BLaER1 (cell line): ENCODE measurements at regions not wholly inside any gene's neighbourhood (a gene's known extent, or its start where the extent isn't known, plus 50 kb on each side); places are given as distances from the start of the nearest gene placed in this dataset.

Source experiments
- H3K27ac ChIP-seq: shearing (Covaris generic); formaldehyde crosslinking; 2 replicates; pipeline ENCODE4 v1.8.1; 2022
- H3K27me3 ChIP-seq: shearing (Covaris generic); formaldehyde crosslinking; 2 replicates; pipeline ENCODE4 v1.8.1; 2022
- H3K36me3 ChIP-seq: shearing (Covaris generic); formaldehyde crosslinking; 2 replicates; pipeline ENCODE4 v1.8.1; 2022
- H3K4me1 ChIP-seq: shearing (Covaris generic); formaldehyde crosslinking; 2 replicates; pipeline ENCODE4 v1.8.1; 2022
- H3K4me2 ChIP-seq: shearing (Covaris generic); formaldehyde crosslinking; 2 replicates; pipeline ENCODE4 v1.8.1; 2022
- H3K4me3 ChIP-seq: shearing (Covaris generic); formaldehyde crosslinking; 2 replicates; pipeline ENCODE4 v1.8.1; 2022
- H3K9ac ChIP-seq: shearing (Covaris generic); formaldehyde crosslinking; 2 replicates; pipeline ENCODE4 v1.8.1; 2022
- H3K9me3 ChIP-seq: shearing (Covaris generic); formaldehyde crosslinking; 2 replicates; pipeline ENCODE4 v1.8.1; 2022
- H4K20me1 ChIP-seq: shearing (Covaris generic); formaldehyde crosslinking; 2 replicates; pipeline ENCODE4 v1.8.1; 2022
- Cebpa-rat ChIP-seq: shearing (Covaris generic); IDR thresholded peaks from 2 replicates; pipeline ENCODE4 v1.8.1; 2022

DNA sequence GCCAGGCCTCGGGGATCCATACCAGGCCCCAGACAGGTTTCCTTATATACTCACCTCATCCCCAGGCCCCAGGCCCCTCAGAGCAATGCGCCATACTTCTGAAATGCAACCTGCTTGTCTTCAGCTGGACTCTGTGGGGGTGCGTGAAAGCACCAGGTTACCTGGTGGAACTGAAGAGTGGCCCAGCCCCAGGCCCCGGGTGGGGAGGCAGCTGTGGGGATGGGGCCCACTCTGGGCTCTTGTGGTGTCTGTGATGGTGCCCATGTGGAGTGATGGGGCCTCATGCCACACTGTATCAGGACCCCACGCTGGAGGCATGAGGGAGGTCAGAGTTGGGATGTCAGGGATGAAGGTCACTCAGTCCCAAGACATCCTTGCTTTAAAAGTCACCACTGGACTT, 999.0 kb downstream of the BRD1 start:
- peaks cover 30% of the 10 kb centered on the region for H3K9me3 ChIP-seq
- H3K36me3 ChIP-seq: no peaks in the 10 kb centered on the region
- H3K9ac ChIP-seq: no peak overlapping the region
- no peaks in the 10 kb centered on the region for H3K4me1 ChIP-seq
- TF ChIP-seq Cebpa-rat: no peak
- H3K27me3 ChIP-seq: no peaks in the 10 kb centered on the region
- no peaks in the 10 kb centered on the region for H4K20me1 ChIP-seq
- no peak overlapping the region for H3K27ac ChIP-seq
- no peak overlapping the region for H3K4me3 ChIP-seq
- no peak overlapping the region for H3K4me2 ChIP-seq

DNA sequence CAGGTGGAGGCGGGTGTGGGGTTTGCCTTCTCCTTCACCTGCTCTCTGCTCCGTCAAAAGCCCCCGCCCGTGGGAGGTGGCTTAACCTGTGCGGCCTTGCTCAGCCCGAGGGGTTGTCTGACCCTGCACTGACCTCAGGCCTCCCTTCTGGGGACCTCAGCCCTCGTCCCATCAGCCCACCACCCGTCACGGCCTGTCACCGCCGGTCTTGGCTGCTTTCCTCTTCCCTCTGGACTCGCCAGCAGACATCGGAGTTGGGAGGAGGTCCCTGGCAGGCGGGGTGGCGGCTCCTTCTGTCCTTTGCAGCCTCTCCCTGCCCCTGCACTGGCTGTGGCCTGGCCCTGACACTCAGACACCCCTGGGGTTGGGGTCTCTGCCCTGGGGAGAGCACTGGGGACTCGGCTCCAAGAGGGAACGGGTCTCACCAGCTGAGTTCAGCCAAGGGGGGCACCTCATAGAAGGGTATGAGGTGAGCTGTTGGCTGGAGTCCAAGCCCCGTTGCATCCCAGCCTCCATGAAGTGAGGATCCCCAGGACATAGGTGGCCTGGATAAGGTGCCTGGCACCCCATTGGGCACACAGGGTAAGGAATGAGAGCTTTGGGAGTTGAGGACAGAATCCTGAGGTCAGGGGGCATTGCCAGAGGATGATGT, 999.6 kb downstream of the BRD1 start:
- H3K27me3 ChIP-seq: no peaks in the 10 kb centered on the region
- no peak overlapping the region for H3K9ac ChIP-seq
- no peak overlapping the region for H3K4me3 ChIP-seq
- H3K36me3 ChIP-seq: no peaks in the 10 kb centered on the region
- no peak overlapping the region for H3K27ac ChIP-seq
- no peaks in the 10 kb centered on the region for H4K20me1 ChIP-seq
- H3K4me2 ChIP-seq: no peak overlapping the region
- no peak for TF ChIP-seq Cebpa-rat
- H3K4me1 ChIP-seq: no peaks in the 10 kb centered on the region
- peaks cover 27% of the 10 kb centered on the region for H3K9me3 ChIP-seq

DNA sequence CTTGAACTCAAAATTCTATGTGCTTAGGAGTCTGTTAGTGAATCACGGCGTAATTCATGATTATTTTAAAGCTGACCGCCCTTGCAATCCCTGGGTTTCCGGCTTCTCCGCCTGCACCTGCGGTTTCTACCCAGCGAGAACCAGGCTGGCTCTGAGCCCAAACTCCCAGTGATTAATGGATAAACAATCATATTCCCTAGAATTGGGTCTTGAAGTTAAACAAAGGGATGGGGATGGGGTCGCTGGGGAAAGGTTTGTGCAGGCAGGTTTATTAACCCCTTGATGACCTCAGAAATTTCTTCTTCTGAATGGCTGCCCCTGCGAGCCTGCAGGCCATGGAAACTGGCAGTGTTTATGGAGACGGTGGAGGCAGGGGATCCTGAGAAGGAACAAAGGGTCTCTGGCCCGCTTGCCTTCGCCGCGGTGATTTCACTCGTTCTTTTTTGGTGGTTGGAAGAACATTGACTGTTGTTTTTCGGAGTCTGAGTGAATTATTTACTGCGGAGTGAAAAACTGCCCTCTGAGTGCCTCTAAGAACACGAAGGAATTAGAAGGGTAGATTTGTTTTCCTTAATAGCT, 1000.3 kb downstream of the BRD1 start:
- Histone ChIP-seq H3K4me1 (no peaks in the 10 kb centered on the region), H3K9ac (no peak overlapping the region), H3K27me3 (no peaks in the 10 kb centered on the region), H3K36me3 (no peaks in the 10 kb centered on the region), H3K4me3 (no peak overlapping the region), H4K20me1 (no peaks in the 10 kb centered on the region), H3K27ac (no peak overlapping the region), H3K4me2 (no peak overlapping the region), H3K9me3 (peaks cover 21% of the 10 kb centered on the region)
- no peak for TF ChIP-seq Cebpa-rat

DNA sequence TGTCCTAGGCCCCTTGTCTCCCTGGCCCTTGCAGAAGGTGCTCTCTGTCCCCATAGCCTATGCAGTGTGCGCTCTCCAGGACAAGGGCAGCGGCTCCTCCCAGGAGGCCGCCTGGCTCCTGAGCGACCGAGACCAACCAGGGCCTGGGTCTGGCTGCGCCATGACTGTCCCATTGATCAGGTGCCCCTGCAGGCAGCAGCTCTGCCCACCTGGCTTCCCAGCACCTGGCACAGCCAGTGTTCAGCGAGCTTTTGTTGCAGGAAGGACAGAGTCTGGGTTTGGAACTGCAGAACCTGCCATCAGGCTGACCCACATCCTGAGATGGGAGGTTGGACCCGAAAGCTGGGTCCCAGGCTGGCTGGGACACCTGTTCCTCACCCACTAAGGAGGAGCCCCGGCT, 1001.1 kb downstream of the BRD1 start:
- Histone ChIP-seq H3K4me3 (no peak overlapping the region), H3K9ac (no peak overlapping the region), H3K9me3 (peaks cover 14% of the 10 kb centered on the region), H4K20me1 (no peaks in the 10 kb centered on the region), H3K27ac (no peak overlapping the region), H3K27me3 (no peaks in the 10 kb centered on the region), H3K36me3 (no peaks in the 10 kb centered on the region), H3K4me2 (no peak overlapping the region), H3K4me1 (no peaks in the 10 kb centered on the region)
- no peak for TF ChIP-seq Cebpa-rat

DNA sequence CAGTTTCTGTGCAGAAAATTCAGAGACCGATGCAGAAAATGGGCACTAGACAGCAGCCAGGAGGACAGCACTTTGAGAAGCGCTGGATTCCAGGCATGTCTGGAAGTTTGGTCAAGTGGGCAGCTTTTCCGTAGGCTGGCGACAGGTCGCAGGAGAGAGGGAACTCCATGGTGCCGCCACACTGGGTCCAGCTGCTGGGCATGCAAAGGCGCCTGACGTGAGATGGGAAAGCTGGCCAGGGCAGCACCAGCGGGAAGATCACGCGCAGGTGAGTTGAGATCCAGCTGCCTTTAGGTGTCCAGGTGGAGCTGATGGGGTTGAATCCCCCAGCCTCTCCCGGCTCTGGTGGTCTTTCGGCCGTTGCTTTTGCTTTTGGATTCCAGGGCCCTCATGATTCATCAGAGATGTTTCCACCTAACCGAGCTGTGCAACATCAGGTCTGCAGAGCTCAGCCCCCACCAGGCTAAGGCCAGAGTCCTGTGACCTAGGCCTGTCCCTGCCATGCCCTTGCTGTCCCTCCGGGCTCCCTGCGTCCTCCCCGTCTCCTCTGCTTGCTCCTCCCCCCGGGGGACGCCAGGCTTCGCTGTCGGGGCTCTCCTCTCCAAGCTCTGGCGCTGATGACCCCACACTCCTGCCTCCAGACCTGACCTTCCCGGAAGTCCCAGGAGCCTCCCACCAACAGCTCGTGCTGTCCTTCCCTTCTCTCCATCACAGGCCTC, 1001.7 kb downstream of the BRD1 start:
- H3K4me3 ChIP-seq: no peak overlapping the region
- H3K9me3 ChIP-seq: peaks cover 8% of the 10 kb centered on the region; the same call in 1 of the 2 replicates
- H4K20me1 ChIP-seq: no peaks in the 10 kb centered on the region
- no peak overlapping the region for H3K27ac ChIP-seq
- H3K4me1 ChIP-seq: no peaks in the 10 kb centered on the region
- H3K27me3 ChIP-seq: no peaks in the 10 kb centered on the region
- no peak for TF ChIP-seq Cebpa-rat
- no peaks in the 10 kb centered on the region for H3K36me3 ChIP-seq
- H3K9ac ChIP-seq: no peak overlapping the region
- no peak overlapping the region for H3K4me2 ChIP-seq

DNA sequence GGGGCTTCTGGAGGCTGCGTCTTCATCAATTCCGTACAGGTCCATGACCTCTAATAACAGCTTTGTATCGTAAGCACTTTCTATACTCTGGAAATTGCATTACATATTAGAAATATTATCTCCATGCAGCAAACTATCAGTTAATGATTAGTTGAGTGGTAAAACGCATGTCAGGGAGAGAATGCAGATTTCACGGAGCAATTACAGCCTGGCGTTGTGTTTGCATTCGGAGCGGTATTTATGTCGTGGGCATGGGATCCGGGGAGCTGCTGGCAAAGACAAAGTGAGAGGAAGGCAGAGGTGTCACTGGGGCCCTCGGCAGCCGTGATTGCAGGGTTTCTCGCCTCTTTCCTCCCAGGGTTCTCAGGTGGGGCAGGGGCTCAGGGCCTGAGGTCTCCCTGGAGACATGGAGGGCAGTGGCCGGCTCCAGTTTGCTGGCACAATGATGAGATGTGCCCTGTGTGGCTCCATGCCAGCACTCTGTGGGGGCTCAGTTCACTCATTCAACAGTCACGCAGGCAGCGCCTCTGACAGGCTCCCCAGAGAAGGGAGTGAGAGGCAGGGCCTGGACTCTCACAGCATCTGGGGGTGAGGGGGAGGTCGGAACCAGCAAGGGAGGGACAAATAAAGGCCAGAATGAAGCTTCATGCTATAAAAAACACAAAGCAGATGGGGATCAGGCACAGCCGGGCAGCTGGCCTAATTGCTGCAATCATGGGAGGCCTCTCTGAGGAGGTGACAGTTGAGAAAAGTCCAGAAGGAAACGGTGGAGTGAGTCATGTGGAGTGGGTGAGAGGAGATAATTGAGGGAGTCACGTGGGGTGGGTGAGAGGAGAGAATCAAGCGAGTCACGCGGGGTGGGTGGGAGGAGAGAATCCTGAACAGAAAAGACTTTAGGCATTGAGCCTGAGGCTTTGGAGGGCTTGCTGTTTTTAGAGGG, 1002.7 kb downstream of the BRD1 start:
- TF ChIP-seq Cebpa-rat: no peak
- no peaks in the 10 kb centered on the region for H3K27me3 ChIP-seq
- no peaks in the 10 kb centered on the region for H3K4me1 ChIP-seq
- H3K36me3 ChIP-seq: no peaks in the 10 kb centered on the region
- H3K9ac ChIP-seq: no peak overlapping the region
- no peaks in the 10 kb centered on the region for H4K20me1 ChIP-seq
- H3K4me3 ChIP-seq: no peak overlapping the region
- H3K9me3 ChIP-seq: no peaks in the 10 kb centered on the region
- H3K27ac ChIP-seq: no peak overlapping the region
- no peak overlapping the region for H3K4me2 ChIP-seq

DNA sequence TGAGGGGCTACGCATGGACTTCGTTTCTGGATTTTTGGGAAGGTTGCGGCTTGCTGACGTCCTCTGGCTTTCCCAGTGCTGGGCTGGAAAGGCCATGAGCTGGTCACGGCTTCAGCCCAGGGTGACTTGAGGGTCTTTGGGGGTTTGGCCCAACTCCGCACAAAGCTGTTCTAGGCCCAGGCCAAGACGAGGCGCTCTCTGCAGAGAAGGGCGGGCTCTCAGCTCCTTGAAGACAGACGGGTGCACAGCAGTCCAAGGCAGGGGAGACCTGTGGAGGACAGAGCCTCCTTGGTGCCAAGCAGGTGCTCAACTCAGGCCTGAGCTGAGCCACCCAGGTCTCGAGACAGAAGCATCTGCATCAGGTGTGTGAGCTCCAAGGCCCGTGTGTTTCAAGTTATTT, 1003.7 kb downstream of the BRD1 start:
- Histone ChIP-seq H4K20me1 (no peaks in the 10 kb centered on the region), H3K4me2 (no peak overlapping the region), H3K36me3 (no peaks in the 10 kb centered on the region), H3K4me1 (no peaks in the 10 kb centered on the region), H3K27me3 (no peaks in the 10 kb centered on the region), H3K9me3 (no peaks in the 10 kb centered on the region), H3K9ac (no peak overlapping the region), H3K4me3 (no peak overlapping the region), H3K27ac (no peak overlapping the region)
- TF ChIP-seq Cebpa-rat: no peak

DNA sequence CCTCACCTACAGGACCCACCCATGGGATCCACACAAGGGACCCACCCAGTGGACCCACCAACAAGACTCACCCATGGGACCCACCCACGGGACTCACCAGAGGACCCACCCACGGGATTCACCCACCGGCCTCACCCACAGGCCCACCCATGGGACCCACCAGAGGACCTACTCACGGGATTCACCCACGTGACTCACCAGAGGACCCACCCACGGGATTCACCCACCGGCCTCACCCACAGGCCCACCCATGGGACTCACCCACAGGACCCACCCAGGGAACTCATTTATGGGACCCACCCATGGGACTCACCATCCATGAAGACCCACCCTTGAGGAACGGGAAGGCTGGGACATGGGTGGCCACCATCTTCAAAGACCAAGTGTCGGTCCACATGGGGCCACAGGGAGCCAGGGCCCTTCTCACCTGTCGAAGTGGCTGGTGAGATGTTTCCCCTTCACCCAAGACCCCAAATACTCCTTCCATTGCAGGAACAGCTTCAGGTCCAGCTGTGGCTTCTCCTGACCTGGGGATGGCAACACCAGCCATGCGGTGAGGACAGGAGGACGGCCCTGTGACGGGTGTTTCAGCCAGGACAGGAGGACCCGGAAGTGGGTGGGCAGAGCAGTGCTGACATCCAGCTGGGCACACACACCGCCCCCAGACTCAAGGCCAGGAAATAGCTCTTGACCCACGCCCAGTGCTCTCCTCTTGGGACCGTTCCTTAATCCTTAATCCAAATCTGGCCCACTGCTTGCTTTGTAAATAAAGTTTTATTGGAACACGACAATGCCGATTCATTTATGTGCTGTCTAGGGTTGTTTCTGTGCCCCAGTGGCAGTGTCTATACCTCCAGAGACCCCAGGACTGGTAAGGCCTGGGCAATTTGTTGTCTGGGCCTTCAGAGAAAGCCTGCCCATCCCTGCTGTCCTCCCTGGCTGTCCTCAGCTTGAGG, 1005.1 kb downstream of the BRD1 start:
- no peaks in the 10 kb centered on the region for H3K9me3 ChIP-seq

DNA sequence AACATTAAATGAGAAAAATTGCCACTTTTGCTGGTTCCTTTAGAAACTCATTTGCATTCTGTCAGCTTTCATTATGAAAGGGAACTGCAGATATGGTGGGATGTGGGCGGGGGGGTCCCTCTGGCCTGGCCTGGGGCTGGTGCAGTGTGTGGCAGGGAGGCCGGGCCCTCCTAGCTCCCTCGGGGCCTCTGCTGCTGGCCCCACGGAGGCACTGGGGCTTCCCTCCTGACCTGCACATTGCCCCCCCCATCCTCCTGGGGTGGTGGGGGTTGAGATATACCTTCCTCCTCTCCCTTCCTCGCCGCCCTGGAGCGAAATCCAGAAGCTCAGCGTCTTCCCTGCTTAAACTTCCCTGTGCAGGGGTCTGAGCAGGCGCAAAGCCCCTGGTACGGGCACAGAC, 1005.9 kb downstream of the BRD1 start:
- H3K4me3 ChIP-seq: no peak overlapping the region
- H4K20me1 ChIP-seq: no peaks in the 10 kb centered on the region
- H3K36me3 ChIP-seq: no peaks in the 10 kb centered on the region
- H3K9me3 ChIP-seq: no peaks in the 10 kb centered on the region
- no peak overlapping the region for H3K9ac ChIP-seq
- no peak overlapping the region for H3K27ac ChIP-seq
- H3K4me2 ChIP-seq: no peak overlapping the region
- no peaks in the 10 kb centered on the region for H3K4me1 ChIP-seq
- TF ChIP-seq Cebpa-rat: no peak
- no peaks in the 10 kb centered on the region for H3K27me3 ChIP-seq

More for the DNA sequence above, 1005.1 kb downstream of the BRD1 start:
- Histone ChIP-seq H3K36me3 (no peaks in the 10 kb centered on the region), H3K4me2 (no peak overlapping the region), H3K27me3 (no peaks in the 10 kb centered on the region), H4K20me1 (no peaks in the 10 kb centered on the region), H3K4me1 (no peaks in the 10 kb centered on the region), H3K4me3 (no peak overlapping the region), H3K27ac (no peak overlapping the region), H3K9ac (no peak overlapping the region)
- no peak for TF ChIP-seq Cebpa-rat
